Breast epithelium (tissue), 4 donors: ENCODE measurements at regions not wholly inside any gene's neighbourhood (a gene's known extent, or its start where the extent isn't known, plus 50 kb on each side); places are given as distances from the start of the nearest gene placed in this dataset.

Experiments
- DNase-seq, 2 donors: peaks; one replicate each; pipeline ENCODE4 v3.0.0-alpha.2; 2019; ENCODE audit warnings: low spot score in 2 of 2
- H3K27ac ChIP-seq, 2 donors: fragments of 200-600 bp; sonication (generic) in 1 of 2; one replicate each; pipeline ENCODE4 v1.5.1; 2016 to 2019; ENCODE audit warnings: mild to moderate bottlenecking in 1 of 2
- H3K27me3 ChIP-seq, 2 donors: fragments of 200-600 bp; sonication (generic) in 1 of 2; one replicate each; pipeline versions ENCODE4 v1.5.1 to v1.6.0; 2017 to 2019; ENCODE audit warnings: control low read depth in 1 of 2, mild to moderate bottlenecking in 1 of 2
- H3K36me3 ChIP-seq: fragments of 200-600 bp; one replicate; pipeline ENCODE4 v1.5.1; 2019
- H3K4me1 ChIP-seq, 2 donors: fragments of 200-600 bp; sonication (generic); one replicate each; pipeline ENCODE4 v1.5.1; 2016 to 2019; ENCODE audit warnings: control low read depth in 1 of 2
- H3K4me3 ChIP-seq, 3 donors: fragments of 200-600 bp; sonication (generic); 1 replicate in 2 of 3; 2 replicates in 1 of 3; pipeline ENCODE4 v1.5.1; 2016 to 2019; ENCODE audit warnings: mild to moderate bottlenecking in 3 of 3, moderate library complexity in 2 of 3
- H3K9me3 ChIP-seq, 2 donors: fragments of 200-600 bp; sonication (generic) in 1 of 2; one replicate each; pipeline ENCODE4 v1.5.1; 2016 to 2019; ENCODE audit warnings: control low read depth in 1 of 2
- POLR2A ChIP-seq: fragments of 450-650 bp; IDR thresholded peaks from one replicate; pipeline ENCODE4 v1.6.1; 2016; ENCODE audit warnings: antibody characterized with exemption, mild to moderate bottlenecking, moderate library complexity
- POLR2AphosphoS5 ChIP-seq, 3 donors: sonication (generic); formaldehyde crosslinking; IDR thresholded peaks; one replicate each; pipeline ENCODE4 v1.6.1; 2017; ENCODE audit warnings: antibody characterized with exemption in 3 of 3
- intact Hi-C: fragments of 100-400 bp; cut with DNase I; formaldehyde crosslinking; loops from one replicate; pipeline ENCODE4 v1.15.1; 2023; ENCODE audit warnings: low total_unique reads
- TF ChIP-seq, protein P1 (sequence below), 3 donors: fragments of 450-650 bp; IDR thresholded peaks; one replicate each; pipeline ENCODE4 v1.5.1; 2016 to 2017; ENCODE audit warnings: antibody characterized with exemption in 3 of 3, mild to moderate bottlenecking in 3 of 3, moderate library complexity in 3 of 3

DNA sequence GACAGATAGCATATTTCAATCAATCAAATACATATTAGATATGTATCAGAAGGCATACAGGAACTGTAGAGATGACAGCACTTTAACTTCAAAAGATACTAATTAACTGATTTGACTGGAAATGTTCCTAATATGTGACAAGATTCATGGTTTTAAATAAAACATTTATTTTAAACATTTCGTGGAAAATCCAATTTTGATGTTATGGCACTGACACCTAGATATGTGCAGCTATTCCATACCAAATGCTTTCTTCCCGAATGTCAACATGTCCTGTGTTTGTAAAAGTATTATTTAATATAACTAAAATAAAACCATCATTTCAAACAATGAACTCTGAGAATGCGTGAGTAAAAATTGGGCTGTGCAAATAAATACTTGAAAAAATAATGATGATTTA is 1209.3 kb downstream of the NSUN3 start:
- no peak overlapping the region for H3K27ac ChIP-seq
- DNase-seq, result no peak
- intact Hi-C loops, result no loop called here
- H3K36me3 ChIP-seq, result no peaks in the 10 kb centered on the region
- no peaks in the 10 kb centered on the region for H3K4me1 ChIP-seq
- TF ChIP-seq, protein P1, sequence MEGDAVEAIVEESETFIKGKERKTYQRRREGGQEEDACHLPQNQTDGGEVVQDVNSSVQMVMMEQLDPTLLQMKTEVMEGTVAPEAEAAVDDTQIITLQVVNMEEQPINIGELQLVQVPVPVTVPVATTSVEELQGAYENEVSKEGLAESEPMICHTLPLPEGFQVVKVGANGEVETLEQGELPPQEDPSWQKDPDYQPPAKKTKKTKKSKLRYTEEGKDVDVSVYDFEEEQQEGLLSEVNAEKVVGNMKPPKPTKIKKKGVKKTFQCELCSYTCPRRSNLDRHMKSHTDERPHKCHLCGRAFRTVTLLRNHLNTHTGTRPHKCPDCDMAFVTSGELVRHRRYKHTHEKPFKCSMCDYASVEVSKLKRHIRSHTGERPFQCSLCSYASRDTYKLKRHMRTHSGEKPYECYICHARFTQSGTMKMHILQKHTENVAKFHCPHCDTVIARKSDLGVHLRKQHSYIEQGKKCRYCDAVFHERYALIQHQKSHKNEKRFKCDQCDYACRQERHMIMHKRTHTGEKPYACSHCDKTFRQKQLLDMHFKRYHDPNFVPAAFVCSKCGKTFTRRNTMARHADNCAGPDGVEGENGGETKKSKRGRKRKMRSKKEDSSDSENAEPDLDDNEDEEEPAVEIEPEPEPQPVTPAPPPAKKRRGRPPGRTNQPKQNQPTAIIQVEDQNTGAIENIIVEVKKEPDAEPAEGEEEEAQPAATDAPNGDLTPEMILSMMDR (IDR thresholded peaks at IDR 0.05), result no peak
- TF ChIP-seq POLR2A, result no peak
- TF ChIP-seq POLR2AphosphoS5 (IDR thresholded peaks at IDR 0.05), result no peak
- no peak overlapping the region for H3K4me3 ChIP-seq
- no peaks in the 10 kb centered on the region for H3K9me3 ChIP-seq
- no peaks in the 10 kb centered on the region for H3K27me3 ChIP-seq

DNA sequence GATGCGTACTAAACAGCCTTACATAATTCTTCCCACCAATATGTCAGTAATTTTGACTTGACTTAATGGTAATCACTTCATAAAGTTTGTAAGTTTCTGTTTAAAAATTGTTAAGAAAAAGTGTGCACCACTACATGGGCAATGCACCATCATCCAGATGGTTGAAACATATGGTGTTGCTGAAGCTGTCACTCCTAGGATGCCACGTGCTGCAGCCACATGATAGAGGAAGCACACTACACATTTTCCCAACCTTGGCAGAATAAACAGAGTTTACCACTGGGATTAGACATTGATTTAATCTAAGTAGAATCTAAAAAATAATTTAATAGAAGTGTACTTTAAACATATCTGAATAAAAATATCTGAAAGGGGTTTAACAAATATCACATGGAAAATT is 1209.9 kb downstream of the NSUN3 start:
- no peak for DNase-seq
- Histone ChIP-seq H3K36me3 (no peaks in the 10 kb centered on the region), H3K27ac (no peak overlapping the region), H3K27me3 (no peaks in the 10 kb centered on the region), H3K4me1 (no peaks in the 10 kb centered on the region), H3K9me3 (no peaks in the 10 kb centered on the region), H3K4me3 (no peak overlapping the region)
- TF ChIP-seq POLR2AphosphoS5 (IDR thresholded peaks at IDR 0.05), result no peak
- TF ChIP-seq, protein P1 (IDR thresholded peaks at IDR 0.05), result no peak
- no peak for TF ChIP-seq POLR2A
- intact Hi-C loops, result no loop called here

DNA sequence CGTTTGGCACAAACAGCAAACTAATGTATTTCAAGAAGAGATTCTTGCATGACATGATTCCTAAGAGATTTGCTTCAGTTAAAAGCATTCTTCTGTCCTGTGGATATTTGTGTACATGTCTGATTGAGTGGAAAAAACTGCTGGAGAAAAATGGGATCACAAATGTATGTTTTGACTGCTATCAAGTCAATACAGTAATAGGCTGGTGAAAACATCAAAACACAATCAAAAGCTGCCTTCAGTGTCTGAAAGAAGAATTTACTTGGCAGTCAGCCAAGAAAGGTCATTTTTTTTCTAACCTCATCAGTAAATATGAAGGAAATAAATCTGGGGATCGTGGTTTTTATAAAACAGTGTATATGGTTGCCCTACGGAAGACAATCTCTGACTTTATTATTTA is 1214.8 kb downstream of the NSUN3 start:
- H3K4me1 ChIP-seq, result no peaks in the 10 kb centered on the region
- H3K9me3 ChIP-seq, result peaks cover 0 to 9% of the 10 kb centered on the region in 2 donors
- no peak overlapping the region for H3K27ac ChIP-seq
- TF ChIP-seq, protein P1 (IDR thresholded peaks at IDR 0.05), result no peak
- TF ChIP-seq POLR2A (no peak), POLR2AphosphoS5 (IDR thresholded peaks at IDR 0.05) (no peak)
- no peaks in the 10 kb centered on the region for H3K36me3 ChIP-seq
- H3K4me3 ChIP-seq, result no peak overlapping the region
- no peak for DNase-seq
- intact Hi-C loops, result no loop called here
- no peaks in the 10 kb centered on the region for H3K27me3 ChIP-seq

DNA sequence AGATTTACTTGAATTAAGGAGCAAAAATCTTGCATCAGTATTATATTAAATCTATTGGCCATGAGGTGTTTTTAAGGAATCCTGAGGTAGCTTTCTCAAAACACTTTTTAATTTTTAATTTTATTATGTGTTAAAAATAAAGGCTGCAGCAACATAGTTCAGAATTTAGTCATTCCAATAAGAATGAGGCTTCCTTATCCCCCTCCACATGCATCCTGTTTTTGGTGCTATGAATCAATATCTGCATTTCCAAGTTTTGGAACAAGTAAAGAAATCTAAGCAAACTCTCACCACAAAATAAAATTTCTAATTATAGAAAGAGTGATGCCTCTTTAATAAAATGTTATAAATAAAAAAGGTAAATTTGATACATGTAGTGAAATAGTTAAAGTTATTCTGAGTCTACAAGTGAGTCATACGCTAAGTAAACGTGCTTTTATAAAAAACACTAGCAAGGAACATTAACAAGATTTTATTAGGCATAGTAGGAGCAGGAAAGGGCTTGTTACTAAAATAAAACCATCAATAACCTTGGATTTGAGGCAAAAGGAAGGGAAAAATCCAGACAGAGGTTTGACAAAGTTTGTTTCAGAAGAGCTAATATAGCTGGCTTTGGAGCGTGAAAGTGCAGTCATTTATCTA is 1218.0 kb downstream of the NSUN3 start:
- intact Hi-C loops, result no loop called here
- TF ChIP-seq, protein P1 (IDR thresholded peaks at IDR 0.05), result no peak
- TF ChIP-seq POLR2AphosphoS5 (IDR thresholded peaks at IDR 0.05) (no peak), POLR2A (no peak)
- Histone ChIP-seq H3K9me3 (peaks cover 0 to 9% of the 10 kb centered on the region in 2 donors), H3K4me1 (no peaks in the 10 kb centered on the region), H3K27me3 (no peaks in the 10 kb centered on the region), H3K4me3 (no peak overlapping the region), H3K36me3 (no peaks in the 10 kb centered on the region), H3K27ac (no peak overlapping the region)
- no peak for DNase-seq

DNA sequence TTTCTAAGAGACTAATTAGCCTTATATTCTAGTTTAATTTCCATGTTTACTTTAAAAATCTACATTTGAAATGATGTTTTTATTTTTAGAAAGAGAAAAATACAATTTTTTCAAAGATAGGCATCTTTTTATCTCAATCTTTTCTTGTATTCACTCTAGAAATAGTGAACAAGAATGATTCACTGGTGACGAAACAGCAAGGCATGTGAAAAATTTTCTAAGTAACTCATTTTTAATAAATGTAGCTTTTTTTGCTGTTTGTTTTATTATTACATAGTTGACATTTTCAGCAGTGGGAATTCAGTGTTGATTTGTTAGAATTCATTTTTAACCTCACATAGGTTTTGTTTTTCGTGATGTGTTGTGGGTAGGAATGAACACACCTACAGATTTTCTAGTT is 1226.4 kb downstream of the NSUN3 start:
- Histone ChIP-seq H3K27ac (no peak overlapping the region), H3K4me3 (no peak overlapping the region), H3K36me3 (no peaks in the 10 kb centered on the region), H3K4me1 (no peaks in the 10 kb centered on the region), H3K27me3 (no peaks in the 10 kb centered on the region), H3K9me3 (no peaks in the 10 kb centered on the region)
- no peak for DNase-seq
- TF ChIP-seq, protein P1 (IDR thresholded peaks at IDR 0.05), result no peak
- no peak for TF ChIP-seq POLR2A
- no peak for TF ChIP-seq POLR2AphosphoS5 (IDR thresholded peaks at IDR 0.05)
- intact Hi-C loops, result no loop called here
